Neural cell (in vitro differentiated cells): ENCODE measurements at regions not wholly inside any gene's neighbourhood (a gene's known extent, or its start where the extent isn't known, plus 50 kb on each side); places are given as distances from the start of the nearest gene placed in this dataset.

ENCODE experiments used
- CTCF ChIP-seq: fragments of 450-650 bp; IDR thresholded peaks from 2 replicates; pipeline ENCODE4 v1.5.1; 2014; ENCODE audit warnings: antibody characterized with exemption, mild to moderate bottlenecking, moderate library complexity; ENCODE audit not compliant: poor library complexity, severe bottlenecking
- EP300 ChIP-seq: fragments of 450-650 bp; conservative IDR thresholded peaks from 2 replicates; pipeline ENCODE4 v1.6.1; 2014; ENCODE audit warnings: antibody characterized with exemption, mild to moderate bottlenecking, moderate library complexity; ENCODE audit not compliant: poor library complexity, severe bottlenecking
- EZH2 ChIP-seq: fragments of 200-600, 300-800 bp; shearing (Covaris generic), sonication (generic); IDR thresholded peaks from 2 replicates; pipeline ENCODE4 v1.6.1; 2014; ENCODE audit warnings: antibody characterized with exemption, low read length, borderline replicate concordance, mild to moderate bottlenecking; ENCODE audit not compliant: insufficient read depth, poor library complexity, severe bottlenecking
- MXI1 ChIP-seq: fragments of 450-650 bp; conservative IDR thresholded peaks from 2 replicates; pipeline ENCODE4 v1.6.1; 2014; ENCODE audit warnings: antibody characterized with exemption, mild to moderate bottlenecking; ENCODE audit not compliant: poor library complexity, severe bottlenecking
- POLR2AphosphoS5 ChIP-seq: IDR thresholded peaks from 2 replicates; pipeline ENCODE4 v1.6.1; 2012
- RAD21 ChIP-seq: fragments of 450-650 bp; conservative IDR thresholded peaks from 2 replicates; pipeline ENCODE4 v1.6.1; 2014; ENCODE audit warnings: antibody characterized with exemption, mild to moderate bottlenecking, moderate library complexity
- SMC3 ChIP-seq: fragments of 450-650 bp; conservative IDR thresholded peaks from 2 replicates; pipeline ENCODE4 v1.6.1; 2014; ENCODE audit warnings: antibody characterized with exemption, mild to moderate bottlenecking, moderate library complexity; ENCODE audit not compliant: poor library complexity
- TAF1 ChIP-seq: IDR thresholded peaks from 2 replicates; pipeline ENCODE4 v1.6.1; 2012; ENCODE audit warnings: low read depth
- TF ChIP-seq, protein P1 (sequence below): IDR thresholded peaks from 2 replicates; pipeline ENCODE4 v1.6.1; 2012; ENCODE audit warnings: borderline replicate concordance

- TF ChIP-seq RAD21 (no peak), POLR2AphosphoS5 (no peak), EZH2 (no peak), CTCF (no peak), SMC3 (no peak), EP300 (no peak), TAF1 (no peak), MXI1 (no peak)
- TF ChIP-seq, protein P1, sequence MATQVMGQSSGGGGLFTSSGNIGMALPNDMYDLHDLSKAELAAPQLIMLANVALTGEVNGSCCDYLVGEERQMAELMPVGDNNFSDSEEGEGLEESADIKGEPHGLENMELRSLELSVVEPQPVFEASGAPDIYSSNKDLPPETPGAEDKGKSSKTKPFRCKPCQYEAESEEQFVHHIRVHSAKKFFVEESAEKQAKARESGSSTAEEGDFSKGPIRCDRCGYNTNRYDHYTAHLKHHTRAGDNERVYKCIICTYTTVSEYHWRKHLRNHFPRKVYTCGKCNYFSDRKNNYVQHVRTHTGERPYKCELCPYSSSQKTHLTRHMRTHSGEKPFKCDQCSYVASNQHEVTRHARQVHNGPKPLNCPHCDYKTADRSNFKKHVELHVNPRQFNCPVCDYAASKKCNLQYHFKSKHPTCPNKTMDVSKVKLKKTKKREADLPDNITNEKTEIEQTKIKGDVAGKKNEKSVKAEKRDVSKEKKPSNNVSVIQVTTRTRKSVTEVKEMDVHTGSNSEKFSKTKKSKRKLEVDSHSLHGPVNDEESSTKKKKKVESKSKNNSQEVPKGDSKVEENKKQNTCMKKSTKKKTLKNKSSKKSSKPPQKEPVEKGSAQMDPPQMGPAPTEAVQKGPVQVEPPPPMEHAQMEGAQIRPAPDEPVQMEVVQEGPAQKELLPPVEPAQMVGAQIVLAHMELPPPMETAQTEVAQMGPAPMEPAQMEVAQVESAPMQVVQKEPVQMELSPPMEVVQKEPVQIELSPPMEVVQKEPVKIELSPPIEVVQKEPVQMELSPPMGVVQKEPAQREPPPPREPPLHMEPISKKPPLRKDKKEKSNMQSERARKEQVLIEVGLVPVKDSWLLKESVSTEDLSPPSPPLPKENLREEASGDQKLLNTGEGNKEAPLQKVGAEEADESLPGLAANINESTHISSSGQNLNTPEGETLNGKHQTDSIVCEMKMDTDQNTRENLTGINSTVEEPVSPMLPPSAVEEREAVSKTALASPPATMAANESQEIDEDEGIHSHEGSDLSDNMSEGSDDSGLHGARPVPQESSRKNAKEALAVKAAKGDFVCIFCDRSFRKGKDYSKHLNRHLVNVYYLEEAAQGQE = no peak
Observed at GRCh38 chr1:91578320-91579109, 77.9 kb downstream of the CDC7 start.
